ENCODE measurements at regions not wholly inside any gene's neighbourhood (a gene's known extent, or its start where the extent isn't known, plus 50 kb on each side); places are given as distances from the start of the nearest gene placed in this dataset.

DNA sequence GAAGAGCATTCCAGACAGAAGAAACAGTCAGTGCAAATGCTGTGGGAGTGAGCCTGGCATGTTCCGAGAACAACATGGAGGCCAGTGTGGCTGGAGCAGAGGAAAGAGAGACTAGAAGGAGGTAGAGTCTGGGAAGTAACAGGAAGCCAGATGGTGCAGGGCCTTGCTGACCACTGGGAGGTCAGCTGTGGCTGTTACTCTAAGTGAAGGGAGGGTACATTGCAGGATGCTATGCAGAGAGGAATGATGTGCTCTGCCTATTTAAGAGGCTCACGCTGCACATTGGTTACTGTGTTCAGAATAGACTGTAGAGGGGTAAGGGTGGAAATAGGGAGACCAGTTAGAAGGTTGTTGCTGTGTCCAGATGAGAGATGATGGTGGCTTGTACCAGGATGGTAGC is 88.6 kb upstream of the CACNA1E start:
- CTCF ChIA-PET (ENCODE audit: unreplicated experiment) = no interaction called here
- no peak for DNase-seq (ENCODE audit: low spot score)
- intact Hi-C loops (cut with micrococcal nuclease; ENCODE audit: unreplicated experiment) = no loop called here

GRCh38 chr1:181396171-181396670 is 87.1 kb upstream of the CACNA1E start:
- intact Hi-C loops (cut with micrococcal nuclease; ENCODE audit: unreplicated experiment) = no loop called here
- Histone ChIP-seq H3K9me3 (ENCODE audit: low read length) (no peaks in the 10 kb centered on the region), H2AFZ (ENCODE audit: low read length) (no peak overlapping the region), H3K4me2 (ENCODE audit: low read length) (no peak overlapping the region), H3K27ac (ENCODE audit: low read depth, low read length, poor library complexity, severe bottlenecking) (no peak overlapping the region), H3K9me2 (ENCODE audit: insufficient read depth, low read length) (no peaks in the 10 kb centered on the region), H3K4me3 (ENCODE audit: low read depth, low read length, poor library complexity, severe bottlenecking) (no peak overlapping the region), H3K36me3 (ENCODE audit: insufficient read depth, low read length) (no peaks in the 10 kb centered on the region), H3K79me2 (ENCODE audit: insufficient read depth, low read depth, low read length) (no peaks in the 10 kb centered on the region), H4K20me1 (ENCODE audit: insufficient read depth, low read length) (no peaks in the 10 kb centered on the region), H3K4me1 (ENCODE audit: insufficient read depth, low read length, poor library complexity, severe bottlenecking) (no peaks in the 10 kb centered on the region)
- DNase-seq (ENCODE audit: low spot score) = no peak
- ChIA-PET CTCF (ENCODE audit: unreplicated experiment) (no interaction called here), POLR2A (no interaction called here)
- TF ChIP-seq, protein P1, sequence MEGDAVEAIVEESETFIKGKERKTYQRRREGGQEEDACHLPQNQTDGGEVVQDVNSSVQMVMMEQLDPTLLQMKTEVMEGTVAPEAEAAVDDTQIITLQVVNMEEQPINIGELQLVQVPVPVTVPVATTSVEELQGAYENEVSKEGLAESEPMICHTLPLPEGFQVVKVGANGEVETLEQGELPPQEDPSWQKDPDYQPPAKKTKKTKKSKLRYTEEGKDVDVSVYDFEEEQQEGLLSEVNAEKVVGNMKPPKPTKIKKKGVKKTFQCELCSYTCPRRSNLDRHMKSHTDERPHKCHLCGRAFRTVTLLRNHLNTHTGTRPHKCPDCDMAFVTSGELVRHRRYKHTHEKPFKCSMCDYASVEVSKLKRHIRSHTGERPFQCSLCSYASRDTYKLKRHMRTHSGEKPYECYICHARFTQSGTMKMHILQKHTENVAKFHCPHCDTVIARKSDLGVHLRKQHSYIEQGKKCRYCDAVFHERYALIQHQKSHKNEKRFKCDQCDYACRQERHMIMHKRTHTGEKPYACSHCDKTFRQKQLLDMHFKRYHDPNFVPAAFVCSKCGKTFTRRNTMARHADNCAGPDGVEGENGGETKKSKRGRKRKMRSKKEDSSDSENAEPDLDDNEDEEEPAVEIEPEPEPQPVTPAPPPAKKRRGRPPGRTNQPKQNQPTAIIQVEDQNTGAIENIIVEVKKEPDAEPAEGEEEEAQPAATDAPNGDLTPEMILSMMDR (conservative IDR thresholded peaks at IDR 0.05; ENCODE audit: low read length) = no peak
- no peak for TF ChIP-seq EZH2phosphoT487 (IDR thresholded peaks at IDR 0.05; ENCODE audit: borderline replicate concordance, low read depth, low read length)
- no TSS peak for BruUV-seq (replicated peaks)

More for the DNA sequence above, 88.6 kb upstream of the CACNA1E start:
- no peaks in the 10 kb centered on the region for H3K36me3 ChIP-seq (ENCODE audit: insufficient read depth, low read length)
- POLR2A ChIA-PET = no interaction called here
- H3K4me3 ChIP-seq (ENCODE audit: low read depth, low read length, poor library complexity, severe bottlenecking) = no peak overlapping the region
- H3K4me1 ChIP-seq (ENCODE audit: insufficient read depth, low read length, poor library complexity, severe bottlenecking) = no peaks in the 10 kb centered on the region
- no peaks in the 10 kb centered on the region for H3K9me2 ChIP-seq (ENCODE audit: insufficient read depth, low read length)
- TF ChIP-seq EZH2phosphoT487 (IDR thresholded peaks at IDR 0.05; ENCODE audit: borderline replicate concordance, low read depth, low read length) = no peak
- TF ChIP-seq, protein P1 (conservative IDR thresholded peaks at IDR 0.05; ENCODE audit: low read length) = no peak
- no peak overlapping the region for H2AFZ ChIP-seq (ENCODE audit: low read length)
- H3K4me2 ChIP-seq (ENCODE audit: low read length) = no peak overlapping the region
- BruUV-seq (replicated peaks) = no TSS peak
- no peaks in the 10 kb centered on the region for H3K9me3 ChIP-seq (ENCODE audit: low read length)
- H3K79me2 ChIP-seq (ENCODE audit: insufficient read depth, low read depth, low read length) = no peaks in the 10 kb centered on the region
- H3K27ac ChIP-seq (ENCODE audit: low read depth, low read length, poor library complexity, severe bottlenecking) = no peak overlapping the region
- H4K20me1 ChIP-seq (ENCODE audit: insufficient read depth, low read length) = no peaks in the 10 kb centered on the region

GRCh38 chr1:181396811-181397210 is 86.5 kb upstream of the CACNA1E start:
- Histone ChIP-seq H3K4me2 (ENCODE audit: low read length) (no peak overlapping the region), H3K9me3 (ENCODE audit: low read length) (no peaks in the 10 kb centered on the region), H3K9me2 (ENCODE audit: insufficient read depth, low read length) (no peaks in the 10 kb centered on the region), H3K27ac (ENCODE audit: low read depth, low read length, poor library complexity, severe bottlenecking) (no peak overlapping the region), H3K36me3 (ENCODE audit: insufficient read depth, low read length) (no peaks in the 10 kb centered on the region), H4K20me1 (ENCODE audit: insufficient read depth, low read length) (no peaks in the 10 kb centered on the region), H3K4me3 (ENCODE audit: low read depth, low read length, poor library complexity, severe bottlenecking) (no peak overlapping the region), H3K4me1 (ENCODE audit: insufficient read depth, low read length, poor library complexity, severe bottlenecking) (no peaks in the 10 kb centered on the region), H2AFZ (ENCODE audit: low read length) (no peak overlapping the region), H3K79me2 (ENCODE audit: insufficient read depth, low read depth, low read length) (no peaks in the 10 kb centered on the region)
- ChIA-PET CTCF (ENCODE audit: unreplicated experiment) (no interaction called here), POLR2A (no interaction called here)
- intact Hi-C loops (cut with micrococcal nuclease; ENCODE audit: unreplicated experiment) = no loop called here
- no peak for TF ChIP-seq EZH2phosphoT487 (IDR thresholded peaks at IDR 0.05; ENCODE audit: borderline replicate concordance, low read depth, low read length)
- TF ChIP-seq, protein P1 (conservative IDR thresholded peaks at IDR 0.05; ENCODE audit: low read length) = no peak
- DNase-seq (ENCODE audit: low spot score) = no peak
- no TSS peak for BruUV-seq (replicated peaks)
